ENCODE measurements at regions not wholly inside any gene's neighbourhood (a gene's known extent, or its start where the extent isn't known, plus 50 kb on each side); places are given as distances from the start of the nearest gene placed in this dataset.

GRCh38 chr2:208711598-208711997 is 305.0 kb downstream of the PTH2R start:
- TF ChIP-seq CTCF (IDR thresholded peaks at IDR 0.05), result no peak
- H3K4me3 ChIP-seq (ENCODE audit: low read length), result no peak overlapping the region
- H3K9me3 ChIP-seq (ENCODE audit: control insufficient read depth in 1 of 2, insufficient read depth in 1 of 2, low read length in 2 of 2), result no peaks in the 10 kb centered on the region
- no peaks in the 10 kb centered on the region for H3K9me3 Mint-ChIP-seq
- no peaks in the 10 kb centered on the region for H3K27me3 ChIP-seq (ENCODE audit: control insufficient read depth in 1 of 2, insufficient read depth in 2 of 2, low read length in 2 of 2)
- H3K4me1 ChIP-seq (ENCODE audit: insufficient read depth, low read length), result no peaks in the 10 kb centered on the region
- H3K4me1 Mint-ChIP-seq (ENCODE audit: low read depth), result no peaks in the 10 kb centered on the region
- CTCF ChIA-PET, result no interaction called here
- no peaks in the 10 kb centered on the region for H3K36me3 ChIP-seq (ENCODE audit: insufficient read depth, low read length)
- no peak overlapping the region for H3K27ac Mint-ChIP-seq
- H3K27ac ChIP-seq (ENCODE audit: low read depth in 1 of 2, low read length in 2 of 2), result no peak overlapping the region
- intact Hi-C loops (cut with DNase I, micrococcal nuclease), result no loop called here
- ATAC-seq (ENCODE audit: poor library complexity), result no peak
- POLR2A ChIA-PET, result no interaction called here
- H3K4me3 Mint-ChIP-seq, result no peak overlapping the region
- DNase-seq, result no peak
- H3K36me3 Mint-ChIP-seq (ENCODE audit: low read depth), result no peaks in the 10 kb centered on the region
- H3K27me3 Mint-ChIP-seq, result no peaks in the 10 kb centered on the region

- no peaks in the 10 kb centered on the region for H3K27me3 Mint-ChIP-seq
- no peak overlapping the region for H3K27ac Mint-ChIP-seq
- no peaks in the 10 kb centered on the region for H3K4me1 Mint-ChIP-seq (ENCODE audit: low read depth)
- H3K36me3 Mint-ChIP-seq (ENCODE audit: low read depth), result no peaks in the 10 kb centered on the region
- no peaks in the 10 kb centered on the region for H3K4me1 ChIP-seq (ENCODE audit: insufficient read depth, low read length)
- CTCF ChIA-PET, result no interaction called here
- H3K4me3 Mint-ChIP-seq, result no peak overlapping the region
- H3K36me3 ChIP-seq (ENCODE audit: insufficient read depth, low read length), result no peaks in the 10 kb centered on the region
- no peak for ATAC-seq (ENCODE audit: poor library complexity)
- H3K27me3 ChIP-seq (ENCODE audit: control insufficient read depth in 1 of 2, insufficient read depth in 2 of 2, low read length in 2 of 2), result no peaks in the 10 kb centered on the region
- no peak overlapping the region for H3K4me3 ChIP-seq (ENCODE audit: low read length)
- no peaks in the 10 kb centered on the region for H3K9me3 ChIP-seq (ENCODE audit: control insufficient read depth in 1 of 2, insufficient read depth in 1 of 2, low read length in 2 of 2)
- H3K9me3 Mint-ChIP-seq, result no peaks in the 10 kb centered on the region
- intact Hi-C loops (cut with DNase I, micrococcal nuclease), result no loop called here
- POLR2A ChIA-PET, result no interaction called here
- DNase-seq, result no peak
- no peak for TF ChIP-seq CTCF (IDR thresholded peaks at IDR 0.05)
- H3K27ac ChIP-seq (ENCODE audit: low read depth in 1 of 2, low read length in 2 of 2), result no peak overlapping the region
These were observed 306.6 kb downstream of the PTH2R start for GRCh38 chr2:208713066-208713745.

- no peaks in the 10 kb centered on the region for H3K4me1 ChIP-seq (ENCODE audit: insufficient read depth, low read length)
- ChIA-PET CTCF (no interaction called here), POLR2A (no interaction called here)
- DNase-seq (no peak), ATAC-seq (ENCODE audit: poor library complexity) (no peak)
- H3K4me1 Mint-ChIP-seq (ENCODE audit: low read depth), result no peaks in the 10 kb centered on the region
- H3K27ac ChIP-seq (ENCODE audit: low read depth in 1 of 2, low read length in 2 of 2), result no peak overlapping the region
- no peak for TF ChIP-seq CTCF (IDR thresholded peaks at IDR 0.05)
- intact Hi-C loops (cut with DNase I, micrococcal nuclease), result no loop called here
- H3K36me3 ChIP-seq (ENCODE audit: insufficient read depth, low read length), result no peaks in the 10 kb centered on the region
- H3K27ac Mint-ChIP-seq, result no peak overlapping the region
- no peaks in the 10 kb centered on the region for H3K36me3 Mint-ChIP-seq (ENCODE audit: low read depth)
- H3K9me3 Mint-ChIP-seq, result no peaks in the 10 kb centered on the region
- H3K27me3 Mint-ChIP-seq, result no peaks in the 10 kb centered on the region
- no peak overlapping the region for H3K4me3 ChIP-seq (ENCODE audit: low read length)
- no peaks in the 10 kb centered on the region for H3K9me3 ChIP-seq (ENCODE audit: control insufficient read depth in 1 of 2, insufficient read depth in 1 of 2, low read length in 2 of 2)
- no peak overlapping the region for H3K4me3 Mint-ChIP-seq
- H3K27me3 ChIP-seq (ENCODE audit: control insufficient read depth in 1 of 2, insufficient read depth in 2 of 2, low read length in 2 of 2), result no peaks in the 10 kb centered on the region
These were observed 312.2 kb downstream of the PTH2R start for GRCh38 chr2:208718828-208719227.

Data from CD4-positive, alpha-beta T cell (primary cell).